B cell (primary cell): ENCODE measurements at regions not wholly inside any gene's neighbourhood (a gene's known extent, or its start where the extent isn't known, plus 50 kb on each side); places are given as distances from the start of the nearest gene placed in this dataset.

ENCODE experiments used
- CTCF ChIP-seq: fragments of 200-600 bp; IDR thresholded peaks from one replicate; pipeline ENCODE4 v1.8.0; 2022; ENCODE audit warnings: antibody characterized with exemption, mild to moderate bottlenecking
- EZH2 ChIP-seq: IDR thresholded peaks from 2 replicates; pipeline ENCODE4 v1.6.1; 2012; ENCODE audit warnings: borderline replicate concordance, low read depth, mild to moderate bottlenecking, moderate library complexity, low read length; ENCODE audit not compliant: insufficient read depth, poor library complexity, severe bottlenecking

GRCh38 chr2:219810895-219811294 lies 183.5 kb downstream of the SLC4A3 start:
- no peak for TF ChIP-seq EZH2
- no peak for TF ChIP-seq CTCF
